ENCODE measurements at regions not wholly inside any gene's neighbourhood (a gene's known extent, or its start where the extent isn't known, plus 50 kb on each side); places are given as distances from the start of the nearest gene placed in this dataset.

DNA sequence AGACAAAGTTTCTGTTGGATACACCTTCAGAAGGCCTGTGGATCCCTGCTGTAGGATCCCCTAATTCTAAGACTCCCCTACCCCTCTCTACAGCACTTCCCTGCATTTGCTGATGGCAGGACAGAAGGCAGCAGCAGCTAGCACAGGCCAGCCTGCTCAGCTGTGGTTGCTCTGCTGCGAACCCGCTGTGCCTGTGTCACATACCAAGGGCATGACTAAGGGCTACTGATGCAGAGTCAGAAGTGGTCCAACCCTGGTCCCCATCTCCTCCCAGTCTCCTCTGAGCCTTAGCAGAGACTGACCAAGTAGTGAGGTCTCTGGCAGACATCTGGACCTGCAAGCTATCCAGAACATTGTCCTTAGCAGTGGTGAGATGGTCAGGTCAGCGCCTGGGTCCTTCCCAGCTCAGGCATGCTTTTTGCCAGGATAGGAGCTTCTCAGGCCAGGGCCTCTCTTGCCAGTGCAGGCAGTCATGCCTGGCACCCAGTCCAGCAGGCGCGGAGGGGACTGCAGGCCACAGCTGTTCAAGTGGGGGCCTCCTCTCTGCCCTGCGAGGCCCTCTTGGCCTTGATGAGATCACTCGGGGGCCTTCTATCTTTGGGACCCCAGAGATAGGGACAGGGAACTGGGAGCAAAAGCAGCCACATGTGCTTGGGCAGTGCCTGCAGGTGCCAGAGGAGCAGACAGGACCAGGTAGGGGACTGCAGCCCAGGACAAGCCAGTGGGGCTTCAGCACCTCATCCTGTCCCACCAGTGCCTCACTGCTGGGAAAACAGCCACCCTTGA, 146.4 kb downstream of the ZNF248 start:
- FAIRE-seq (no peak), ATAC-seq (peak in 2 of 4 donors; percentile 9 to 38), DNase-seq (no peak)
- 67 to 68% methylated on average over 7 of the region's 7 CpGs for WGBS, 2 donors
- H3K4me3 ChIP-seq = no peak overlapping the region
- H3K36me3 ChIP-seq = no peaks in the 10 kb centered on the region
- intact Hi-C loops (cut with DNase I) = no loop called here
- peaks cover 0 to 9% (median 0%) of the 10 kb centered on the region in 3 donors for H3K4me1 ChIP-seq
- TF ChIP-seq CTCF (IDR thresholded peaks at IDR 0.05) = no peak
- no peaks in the 10 kb centered on the region for H3K27me3 ChIP-seq
- H3K9me3 ChIP-seq = no peaks in the 10 kb centered on the region
- no peak overlapping the region for H3K27ac ChIP-seq

DNA sequence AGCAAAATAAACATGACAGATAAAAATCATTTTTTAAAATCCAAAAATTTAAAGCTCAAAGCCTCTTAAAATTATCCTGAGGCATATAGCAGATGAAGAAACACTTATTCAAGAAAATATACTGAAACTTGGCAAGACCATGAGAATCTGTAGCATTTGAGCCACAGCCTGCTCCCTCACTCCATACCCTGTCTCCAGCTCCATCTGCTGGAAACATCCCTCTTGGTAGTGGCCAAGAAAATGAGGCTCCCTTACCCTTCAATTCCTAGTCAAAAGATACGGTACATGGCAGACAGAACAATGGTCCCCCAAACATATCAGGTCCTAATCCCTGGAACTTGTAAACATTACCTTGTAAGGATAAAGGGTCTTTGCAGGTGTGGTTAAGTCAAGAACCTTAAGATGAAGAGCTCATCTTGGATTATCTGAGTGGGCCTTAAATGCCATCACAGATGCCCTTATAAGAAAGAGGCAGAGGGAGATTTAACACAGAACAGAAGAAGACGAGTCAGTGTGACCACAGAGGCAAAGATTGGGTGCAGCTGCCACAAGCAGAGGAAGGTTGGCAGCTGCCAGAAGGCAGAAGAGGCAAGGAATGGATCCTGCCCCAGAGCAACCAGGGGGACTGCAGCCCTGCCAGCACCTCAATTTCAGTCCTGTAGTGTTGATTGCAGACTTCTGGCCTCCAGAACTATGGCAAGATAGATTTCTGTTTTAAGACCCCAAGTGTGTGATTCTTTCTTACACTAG, 149.4 kb downstream of the ZNF248 start:
- Histone ChIP-seq H3K4me1 (peaks cover 0 to 9% (median 0%) of the 10 kb centered on the region in 3 donors), H3K4me3 (no peak overlapping the region), H3K36me3 (no peaks in the 10 kb centered on the region), H3K27me3 (no peaks in the 10 kb centered on the region), H3K9me3 (no peaks in the 10 kb centered on the region), H3K27ac (no peak overlapping the region)
- no peak for ATAC-seq
- TF ChIP-seq CTCF (IDR thresholded peaks at IDR 0.05) = no peak
- intact Hi-C loops (cut with DNase I) = no loop called here
- FAIRE-seq = no peak
- WGBS, 2 donors = 61 to 64% methylated on average over 2 of the region's 2 CpGs
- no peak for DNase-seq

DNA sequence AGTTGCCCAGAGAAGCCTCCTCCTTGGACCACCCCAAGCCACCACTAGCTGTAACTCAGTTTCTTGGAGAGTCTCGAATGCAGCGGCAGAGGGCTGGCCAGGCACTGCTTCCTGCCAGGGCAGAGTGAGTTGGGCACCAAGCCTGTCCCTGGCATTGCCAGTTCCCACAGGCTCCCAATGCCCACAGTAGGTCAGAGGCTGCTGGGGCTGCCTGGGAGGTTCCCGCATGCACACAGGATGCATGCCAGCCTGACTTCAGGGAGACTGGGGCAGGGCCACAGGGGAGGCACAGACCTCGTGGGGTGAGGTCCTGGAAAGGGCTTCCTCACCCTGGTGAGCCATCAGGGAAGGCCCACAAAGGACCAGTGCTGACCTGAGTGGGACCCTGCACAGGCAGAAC, 152.8 kb downstream of the ZNF248 start:
- no peak overlapping the region for H3K27ac ChIP-seq
- H3K36me3 ChIP-seq = no peaks in the 10 kb centered on the region
- no peaks in the 10 kb centered on the region for H3K27me3 ChIP-seq
- DNase-seq (peak in 2 of 6 donors; percentile 41 to 47), FAIRE-seq (no peak), ATAC-seq (no peak)
- no peak overlapping the region for H3K4me3 ChIP-seq
- 64 to 80% methylated on average over 4 of the region's 4 CpGs for WGBS, 2 donors
- no peaks in the 10 kb centered on the region for H3K9me3 ChIP-seq
- no peak for TF ChIP-seq CTCF (IDR thresholded peaks at IDR 0.05)
- intact Hi-C loops (cut with DNase I) = no loop called here
- no peaks in the 10 kb centered on the region for H3K4me1 ChIP-seq

DNA sequence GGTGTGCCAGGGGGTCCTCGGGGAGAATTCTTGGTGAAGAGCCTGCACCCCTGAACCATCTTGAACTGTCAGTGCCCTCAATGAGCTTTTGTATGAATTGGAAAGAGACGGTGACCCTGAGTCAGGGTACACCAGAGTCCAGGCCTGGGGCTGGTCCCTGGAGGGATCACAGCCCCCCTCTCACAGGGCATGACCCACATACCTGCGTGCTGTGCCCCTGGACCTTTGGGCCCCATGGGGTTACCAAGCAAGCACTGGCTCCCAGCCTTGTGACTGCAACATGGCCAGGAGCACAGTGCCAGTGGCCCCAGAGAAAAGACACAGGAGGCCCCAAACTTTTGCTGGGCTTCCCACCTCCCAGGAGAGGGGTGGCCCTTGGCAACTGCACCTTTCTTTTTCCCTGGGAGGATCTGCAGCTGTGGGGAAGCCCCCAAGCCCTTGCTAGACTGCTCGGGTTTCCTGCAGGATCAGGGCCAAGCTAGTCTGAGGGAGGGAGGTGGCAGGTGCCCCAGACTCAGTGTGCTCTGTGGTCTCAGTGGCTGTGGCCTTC, 153.5 kb downstream of the ZNF248 start:
- H3K4me3 ChIP-seq = no peak overlapping the region
- DNase-seq (peak in 1 of 6 donors; percentile 30), ATAC-seq (no peak), FAIRE-seq (no peak)
- H3K27me3 ChIP-seq = no peaks in the 10 kb centered on the region
- 61 to 69% methylated on average over 3 to 4 of the region's 4 CpGs for WGBS, 2 donors
- no peaks in the 10 kb centered on the region for H3K4me1 ChIP-seq
- intact Hi-C loops (cut with DNase I) = no loop called here
- no peaks in the 10 kb centered on the region for H3K36me3 ChIP-seq
- no peak overlapping the region for H3K27ac ChIP-seq
- TF ChIP-seq CTCF (IDR thresholded peaks at IDR 0.05) = no peak
- no peaks in the 10 kb centered on the region for H3K9me3 ChIP-seq

All from pancreas (tissue), 10 donors.